ENCODE measurements at regions not wholly inside any gene's neighbourhood (a gene's known extent, or its start where the extent isn't known, plus 50 kb on each side); places are given as distances from the start of the nearest gene placed in this dataset.
"Not testable (repeated sequence)": the region's sequence is repeated elsewhere in the genome, so short reads cannot be mapped to it uniquely, and the experiment has no call there.

DNA sequence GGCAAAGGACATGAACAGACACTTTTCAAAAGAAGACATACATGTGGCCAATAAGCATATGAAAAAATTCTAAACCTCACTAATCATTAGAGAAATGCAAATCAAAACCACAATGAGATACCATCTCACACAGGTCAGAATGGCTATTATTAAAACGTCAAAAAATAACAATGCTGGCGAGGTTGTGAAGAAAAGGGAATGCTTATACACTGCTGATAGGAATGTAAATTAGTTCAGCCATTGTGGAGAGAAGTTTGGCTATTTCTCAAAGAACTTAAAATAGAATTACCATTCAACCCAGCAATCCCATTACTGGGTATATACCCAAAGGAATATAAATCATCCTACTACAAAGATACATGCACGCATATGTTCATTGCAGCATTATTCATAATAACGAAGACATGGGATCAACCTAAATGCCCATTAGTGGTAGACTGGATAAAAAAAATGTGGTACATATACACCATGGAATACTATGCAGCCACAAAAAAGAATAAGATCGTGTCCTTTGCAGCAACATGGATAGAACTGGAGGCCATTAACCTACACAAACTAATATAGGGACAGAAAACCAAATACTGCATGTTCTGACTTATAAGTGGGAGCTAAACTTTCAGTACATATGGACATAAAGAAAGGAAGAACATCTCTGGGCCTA is 101.7 kb downstream of the KLF5 start:
- not testable (repeated sequence) for DNase-seq (ENCODE audit: low read depth)

DNA sequence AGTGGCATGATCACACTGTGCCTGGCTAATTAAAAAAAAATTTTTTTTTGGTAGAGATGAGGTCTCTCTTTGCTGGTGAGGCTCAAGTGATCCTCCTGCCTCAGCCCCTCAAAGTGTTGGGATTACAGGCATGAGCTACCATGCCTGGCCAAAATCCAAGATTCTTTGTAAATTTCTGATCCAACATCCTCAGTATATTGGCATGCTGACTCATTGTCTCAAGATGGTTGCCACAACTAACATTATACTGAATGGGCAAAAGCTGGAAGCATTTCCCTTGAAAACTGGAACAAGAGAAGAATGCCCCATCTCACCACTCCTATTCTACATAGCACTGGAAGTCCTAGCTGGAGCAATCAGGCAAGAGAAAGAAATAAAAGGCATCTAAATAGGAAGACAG is 100.0 kb downstream of the KLF5 start:
- DNase-seq (ENCODE audit: low read depth) = no peak

DNA sequence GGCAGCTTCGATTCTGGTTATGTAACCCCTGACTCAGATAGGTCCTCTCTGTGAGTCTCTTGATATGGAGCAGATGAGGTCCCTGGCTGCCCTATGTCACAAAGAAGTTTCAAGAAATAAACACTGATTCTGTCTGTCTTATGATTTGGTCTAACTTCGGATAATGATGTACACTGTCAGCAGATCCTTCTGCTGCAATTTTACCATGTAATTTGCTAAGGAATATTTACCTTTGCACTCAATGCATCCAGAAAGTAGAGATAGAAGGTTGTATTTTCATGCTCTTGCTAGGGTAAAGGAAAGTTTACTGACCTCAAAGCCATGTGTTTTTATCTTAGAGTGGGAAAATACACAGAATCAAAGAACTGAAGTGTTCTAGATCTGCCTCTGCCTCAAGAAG is 98.2 kb downstream of the KLF5 start:
- no peak for DNase-seq (ENCODE audit: low read depth)

GRCh38 chr13:73146707-73147106 is 87.9 kb downstream of the KLF5 start:
- no peak for DNase-seq (ENCODE audit: low read depth)

- no peak for DNase-seq (ENCODE audit: low read depth)
These were observed 83.3 kb downstream of the KLF5 start for GRCh38 chr13:73142071-73142470.

DNA sequence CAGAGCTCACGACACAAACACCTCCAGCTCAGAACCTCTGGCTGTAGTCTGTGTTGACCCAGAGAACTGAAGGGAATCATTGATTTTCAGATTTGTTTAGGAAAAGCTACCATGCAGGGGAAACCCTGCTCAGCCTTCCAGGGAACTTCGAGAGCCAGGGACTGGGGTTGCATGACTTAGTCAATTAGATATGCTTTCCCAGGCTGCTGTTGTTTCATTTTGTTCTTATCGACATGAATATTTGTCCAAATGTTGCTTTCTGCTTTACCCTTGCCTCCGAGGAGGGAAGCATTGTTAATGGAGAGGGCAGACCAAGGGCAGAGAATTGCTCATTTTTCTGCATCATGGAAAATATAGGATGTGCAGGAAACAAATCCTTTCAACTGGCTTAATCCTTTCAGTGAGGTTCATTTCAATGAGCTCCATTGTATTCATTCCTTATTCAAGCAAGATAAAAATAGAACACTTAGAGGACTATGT is 82.5 kb downstream of the KLF5 start:
- no peak for DNase-seq (ENCODE audit: low read depth)

- no peak for DNase-seq (ENCODE audit: low read depth)
These were observed 82.0 kb downstream of the KLF5 start for GRCh38 chr13:73140801-73141200.

GRCh38 chr13:73138638-73139491 is 80.1 kb downstream of the KLF5 start:
- DNase-seq (ENCODE audit: low read depth) = no peak

DNA sequence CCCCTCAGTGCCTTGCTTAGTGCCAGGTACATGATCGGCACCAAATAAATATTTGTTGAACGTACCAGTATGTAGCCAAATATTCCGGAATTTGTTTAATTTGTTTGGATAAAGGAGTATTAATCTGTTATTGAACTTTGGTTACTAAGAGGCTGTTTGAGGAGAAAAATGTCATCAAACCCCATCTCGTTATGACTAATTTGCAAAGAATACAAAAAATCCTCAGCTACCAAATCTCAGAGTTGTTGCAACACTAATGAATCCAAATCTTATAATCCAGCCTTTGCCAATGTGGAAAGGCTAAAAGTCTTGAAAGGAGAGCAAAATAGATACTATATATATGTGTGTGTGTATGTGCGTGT is 79.5 kb downstream of the KLF5 start:
- DNase-seq (ENCODE audit: low read depth) = no peak

DNA sequence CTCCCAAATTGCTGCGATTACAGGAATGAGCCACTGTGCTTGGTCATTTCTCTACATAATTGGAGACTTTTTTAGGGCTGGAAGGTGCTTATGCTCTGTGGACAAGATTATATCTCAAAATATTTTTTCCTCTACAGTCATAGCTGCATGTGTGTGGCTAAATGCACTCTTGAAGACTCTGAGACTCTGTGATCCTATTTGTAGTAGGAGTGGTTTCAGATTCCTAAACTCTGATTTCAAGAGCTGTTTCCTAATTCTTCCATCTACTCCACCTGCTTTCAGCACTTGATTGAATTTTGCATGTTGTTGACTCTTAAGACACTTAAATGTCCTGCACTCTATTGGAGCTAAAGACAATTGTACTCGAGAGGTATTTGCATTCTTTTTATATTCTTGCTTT is 78.0 kb downstream of the KLF5 start:
- no peak for DNase-seq (ENCODE audit: low read depth)

DNA sequence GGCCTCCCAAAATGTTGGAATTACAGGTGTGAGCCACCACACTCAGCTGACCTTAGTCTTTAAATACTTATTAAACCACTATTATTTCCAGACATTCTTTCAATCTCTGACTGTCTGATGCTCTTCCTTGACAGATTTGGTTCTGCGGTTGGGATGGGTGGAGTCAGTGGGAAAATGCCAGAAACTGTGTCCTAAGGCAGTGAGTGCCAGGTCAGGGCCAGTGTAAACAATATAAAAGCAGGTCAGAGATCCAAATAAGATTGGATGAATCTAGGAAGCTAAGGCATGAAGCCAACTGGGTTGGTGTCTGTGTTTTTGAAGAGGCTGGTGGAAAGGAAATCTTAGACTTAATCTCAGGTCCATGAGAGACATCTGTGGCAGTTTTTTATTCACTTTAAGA is 74.7 kb downstream of the KLF5 start:
- no peak for DNase-seq (ENCODE audit: low read depth)

DNA sequence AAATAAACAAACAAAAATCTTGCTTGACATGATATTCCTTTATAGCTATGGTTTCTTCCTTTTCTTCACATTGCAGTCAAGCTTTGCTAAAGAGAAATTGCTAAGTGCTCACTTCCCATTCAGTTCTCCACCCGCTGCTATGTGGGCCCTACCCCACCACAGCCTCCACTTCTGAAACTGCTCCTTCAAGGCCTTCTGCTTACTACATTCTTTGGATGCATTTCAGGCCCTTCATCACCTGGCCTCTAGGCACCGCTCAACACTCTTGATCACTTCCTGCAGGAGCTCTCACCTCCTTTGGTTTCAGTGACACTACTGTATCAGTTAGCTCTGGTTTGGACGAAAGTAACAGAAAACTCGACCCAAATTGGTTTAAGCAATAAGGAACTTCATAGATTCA is 72.4 kb downstream of the KLF5 start:
- no peak for DNase-seq (ENCODE audit: low read depth)

DNA sequence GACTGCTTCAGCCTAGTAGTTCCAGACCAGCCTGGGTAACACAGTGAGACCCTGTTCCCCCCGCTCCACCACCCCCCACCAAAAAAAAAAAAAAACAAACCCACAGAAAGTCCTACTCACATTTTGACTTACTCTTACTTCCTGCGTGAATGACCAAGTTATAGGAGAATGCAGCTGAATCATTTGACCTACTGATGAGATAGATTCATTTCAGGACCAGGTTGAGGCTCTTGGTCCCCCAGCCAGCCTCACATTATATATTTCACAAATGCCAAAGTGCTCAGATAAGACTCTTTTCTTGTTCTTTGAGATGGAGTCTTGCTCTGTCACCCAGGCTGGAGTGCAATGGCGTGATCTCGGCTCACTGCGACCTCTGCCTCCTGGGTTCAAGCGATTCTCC is 70.2 kb downstream of the KLF5 start:
- no peak for DNase-seq (ENCODE audit: low read depth)
